ENCODE measurements at regions not wholly inside any gene's neighbourhood (a gene's known extent, or its start where the extent isn't known, plus 50 kb on each side); places are given as distances from the start of the nearest gene placed in this dataset.

DNA sequence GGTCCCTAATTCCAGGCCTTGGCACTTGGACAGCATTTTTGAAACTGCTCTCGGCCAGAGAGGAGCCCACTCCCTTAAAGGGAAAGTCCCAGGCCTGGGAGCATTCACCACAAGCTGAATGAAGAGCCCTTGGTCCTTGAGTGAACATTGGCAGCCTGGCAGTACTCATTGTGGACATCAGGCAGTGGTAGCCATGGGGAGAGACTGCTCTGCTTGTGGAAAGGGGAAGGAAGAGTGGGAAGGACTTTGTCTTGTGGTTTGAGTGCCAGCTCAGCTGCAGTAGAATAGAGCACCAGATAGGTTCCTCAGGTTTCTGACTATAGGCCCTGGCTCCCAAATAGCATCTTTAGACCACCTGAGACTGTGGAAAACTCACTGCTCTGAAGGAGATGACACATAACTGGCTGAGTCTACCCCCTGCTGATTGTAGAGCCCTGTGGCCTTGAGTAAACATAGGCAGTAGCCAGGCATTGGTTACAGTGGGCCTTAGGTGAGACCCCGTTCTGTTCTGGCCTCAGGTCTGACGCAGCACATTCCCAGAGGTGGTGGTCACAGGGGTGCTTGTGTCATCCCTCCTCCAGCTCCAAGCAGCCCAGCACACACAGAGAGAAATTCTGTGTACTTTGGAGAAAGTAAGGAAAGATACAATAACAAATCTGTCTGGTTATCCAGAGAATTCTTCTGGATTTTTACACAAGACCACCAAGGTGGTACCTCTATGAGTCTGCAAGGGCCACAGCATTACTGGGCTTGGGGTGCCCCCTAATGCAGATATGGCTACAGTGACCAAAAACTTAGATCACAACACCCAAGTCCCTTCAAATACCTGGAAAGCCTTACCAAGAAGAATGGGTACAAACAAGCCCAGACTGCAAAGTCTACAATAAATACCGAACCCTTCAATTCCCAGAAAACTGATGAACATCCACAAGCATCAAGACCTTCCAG lies 153.8 kb downstream of the GNAI1 start:
- no peak overlapping the region for H2AFZ ChIP-seq (ENCODE audit: insufficient read depth, low read depth, low read length, poor library complexity, severe bottlenecking)
- TF ChIP-seq, protein P1, sequence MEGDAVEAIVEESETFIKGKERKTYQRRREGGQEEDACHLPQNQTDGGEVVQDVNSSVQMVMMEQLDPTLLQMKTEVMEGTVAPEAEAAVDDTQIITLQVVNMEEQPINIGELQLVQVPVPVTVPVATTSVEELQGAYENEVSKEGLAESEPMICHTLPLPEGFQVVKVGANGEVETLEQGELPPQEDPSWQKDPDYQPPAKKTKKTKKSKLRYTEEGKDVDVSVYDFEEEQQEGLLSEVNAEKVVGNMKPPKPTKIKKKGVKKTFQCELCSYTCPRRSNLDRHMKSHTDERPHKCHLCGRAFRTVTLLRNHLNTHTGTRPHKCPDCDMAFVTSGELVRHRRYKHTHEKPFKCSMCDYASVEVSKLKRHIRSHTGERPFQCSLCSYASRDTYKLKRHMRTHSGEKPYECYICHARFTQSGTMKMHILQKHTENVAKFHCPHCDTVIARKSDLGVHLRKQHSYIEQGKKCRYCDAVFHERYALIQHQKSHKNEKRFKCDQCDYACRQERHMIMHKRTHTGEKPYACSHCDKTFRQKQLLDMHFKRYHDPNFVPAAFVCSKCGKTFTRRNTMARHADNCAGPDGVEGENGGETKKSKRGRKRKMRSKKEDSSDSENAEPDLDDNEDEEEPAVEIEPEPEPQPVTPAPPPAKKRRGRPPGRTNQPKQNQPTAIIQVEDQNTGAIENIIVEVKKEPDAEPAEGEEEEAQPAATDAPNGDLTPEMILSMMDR (IDR thresholded peaks at IDR 0.05): no peak
- H3K9me3 ChIP-seq (replicated peaks in 1 of 2; ENCODE audit: control insufficient read depth in 1 of 2, insufficient read depth in 1 of 2, low read length in 2 of 2): peaks cover 0 to 11% of the 10 kb centered on the region in 2 donors
- intact Hi-C loops (cut with micrococcal nuclease): no loop called here
- Mint-ChIP-seq H3K36me3 (no peaks in the 10 kb centered on the region), H3K4me1 (no peaks in the 10 kb centered on the region), H3K27ac (no peak overlapping the region), H3K4me3 (no peak overlapping the region), H3K9me3 (peaks cover 4 to 22% (median 10%) of the 10 kb centered on the region in 7 donors), H3K27me3 (ENCODE audit: low read depth in 3 of 3) (no peaks in the 10 kb centered on the region)
- H3K4me2 ChIP-seq (replicated peaks; ENCODE audit: extremely low read depth, low read length, poor library complexity, severe bottlenecking): no peak overlapping the region
- H3K9ac ChIP-seq (ENCODE audit: insufficient read depth, low read length, poor library complexity, severe bottlenecking): no peak overlapping the region
- no peaks in the 10 kb centered on the region for H3K4me1 ChIP-seq (ENCODE audit: control insufficient read depth in 1 of 2, insufficient read depth in 2 of 2, low read length in 2 of 2)
- DNase-seq: no peak
- WGBS (ENCODE audit: insufficient coverage): 83% methylated on average over 2 of the region's 4 CpGs
- H4K20me1 ChIP-seq (ENCODE audit: insufficient read depth, low read length): no peaks in the 10 kb centered on the region
- no peaks in the 10 kb centered on the region for H3K36me3 ChIP-seq (replicated peaks in 1 of 2; ENCODE audit: control insufficient read depth in 1 of 2, insufficient read depth in 2 of 2, low read length in 2 of 2)
- no peak overlapping the region for H3K4me3 ChIP-seq (replicated peaks in 1 of 3; ENCODE audit: low read depth in 2 of 3, low read length in 3 of 3)
- H3K27me3 ChIP-seq (ENCODE audit: control insufficient read depth in 2 of 2, insufficient read depth in 2 of 2, low read length in 2 of 2): no peaks in the 10 kb centered on the region
- no peaks in the 10 kb centered on the region for H3K79me2 ChIP-seq (ENCODE audit: insufficient read depth, low read length)
- no peak overlapping the region for H3K27ac ChIP-seq (ENCODE audit: low read depth in 1 of 2, low read length in 2 of 2)

DNA sequence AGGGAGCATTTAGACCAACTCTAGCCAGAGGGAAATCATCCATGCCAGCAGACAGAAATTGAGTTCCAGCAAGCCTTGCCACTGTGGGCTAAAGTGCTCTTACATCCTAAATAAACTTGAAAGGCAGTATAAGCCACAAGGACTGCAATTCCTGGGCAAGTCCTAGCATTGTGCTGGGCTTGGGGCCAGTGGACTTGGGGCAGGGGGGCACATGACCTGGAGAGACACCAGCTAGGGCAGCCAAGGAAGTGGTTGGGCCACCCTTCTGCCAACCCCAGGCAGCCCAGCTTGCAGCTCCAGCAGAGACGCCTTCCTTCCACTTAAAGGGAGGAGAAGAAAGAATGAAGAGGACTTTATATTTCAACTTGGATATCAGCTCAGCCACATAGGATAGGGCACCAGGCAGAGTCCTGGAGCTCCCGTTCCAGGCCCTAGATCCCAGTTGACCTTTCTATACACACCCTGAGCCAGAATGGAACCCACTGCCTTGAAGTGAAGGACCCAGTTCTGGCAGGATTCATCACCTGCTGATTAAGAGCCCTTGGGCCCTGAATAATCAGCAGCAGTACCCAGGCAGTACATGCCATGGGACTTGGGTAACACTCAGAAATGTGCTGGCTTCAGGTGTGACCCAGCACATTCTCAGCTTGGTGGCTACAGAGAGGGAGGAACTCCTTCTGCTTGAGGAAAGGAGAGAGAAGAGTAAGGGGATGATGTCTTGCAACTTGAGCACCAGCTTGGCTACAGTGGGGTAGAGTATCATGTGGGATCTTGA lies 153.0 kb downstream of the GNAI1 start:
- DNase-seq: no peak
- no peak overlapping the region for H3K4me2 ChIP-seq (replicated peaks; ENCODE audit: extremely low read depth, low read length, poor library complexity, severe bottlenecking)
- H3K9me3 Mint-ChIP-seq: peaks cover 3 to 19% (median 5%) of the 10 kb centered on the region in 7 donors
- no peaks in the 10 kb centered on the region for H3K4me1 ChIP-seq (ENCODE audit: control insufficient read depth in 1 of 2, insufficient read depth in 2 of 2, low read length in 2 of 2)
- H3K36me3 ChIP-seq (replicated peaks in 1 of 2; ENCODE audit: control insufficient read depth in 1 of 2, insufficient read depth in 2 of 2, low read length in 2 of 2): no peaks in the 10 kb centered on the region
- peaks cover 0 to 9% of the 10 kb centered on the region in 2 donors for H3K9me3 ChIP-seq (replicated peaks in 1 of 2; ENCODE audit: control insufficient read depth in 1 of 2, insufficient read depth in 1 of 2, low read length in 2 of 2)
- no peak overlapping the region for H3K9ac ChIP-seq (ENCODE audit: insufficient read depth, low read length, poor library complexity, severe bottlenecking)
- no peaks in the 10 kb centered on the region for H4K20me1 ChIP-seq (ENCODE audit: insufficient read depth, low read length)
- no peak overlapping the region for H3K27ac ChIP-seq (ENCODE audit: low read depth in 1 of 2, low read length in 2 of 2)
- H3K27me3 ChIP-seq (ENCODE audit: control insufficient read depth in 2 of 2, insufficient read depth in 2 of 2, low read length in 2 of 2): no peaks in the 10 kb centered on the region
- no peak overlapping the region for H3K27ac Mint-ChIP-seq
- no peak overlapping the region for H3K4me3 Mint-ChIP-seq
- intact Hi-C loops (cut with micrococcal nuclease): no loop called here
- H2AFZ ChIP-seq (ENCODE audit: insufficient read depth, low read depth, low read length, poor library complexity, severe bottlenecking): no peak overlapping the region
- H3K79me2 ChIP-seq (ENCODE audit: insufficient read depth, low read length): no peaks in the 10 kb centered on the region
- TF ChIP-seq, protein P1 (IDR thresholded peaks at IDR 0.05): no peak
- H3K27me3 Mint-ChIP-seq (ENCODE audit: low read depth in 3 of 3): no peaks in the 10 kb centered on the region
- no peaks in the 10 kb centered on the region for H3K4me1 Mint-ChIP-seq
- H3K36me3 Mint-ChIP-seq: no peaks in the 10 kb centered on the region
- no peak overlapping the region for H3K4me3 ChIP-seq (replicated peaks in 1 of 3; ENCODE audit: low read depth in 2 of 3, low read length in 3 of 3)
- WGBS (ENCODE audit: insufficient coverage): 86% methylated on average over 1 of the region's 2 CpGs
